ENCODE measurements at regions not wholly inside any gene's neighbourhood (a gene's known extent, or its start where the extent isn't known, plus 50 kb on each side); places are given as distances from the start of the nearest gene placed in this dataset.

DNA sequence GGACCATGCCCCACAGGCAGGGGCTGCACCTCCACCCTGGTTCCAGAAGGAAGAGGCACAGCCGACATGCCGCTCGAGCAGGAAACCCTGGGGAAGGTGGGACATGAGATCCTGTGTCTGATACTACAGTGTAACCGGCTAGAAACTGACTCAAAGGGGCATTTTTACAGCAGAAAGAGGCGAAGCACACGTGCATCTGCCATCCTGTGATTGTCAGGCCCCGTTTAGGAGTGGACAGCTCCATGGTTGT lies 62.7 kb downstream of the SIK1 start:
- TF ChIP-seq CTCF (IDR thresholded peaks at IDR 0.05; ENCODE audit: poor library complexity) (no peak), EZH2phosphoT487 (IDR thresholded peaks at IDR 0.05; ENCODE audit: low read depth, severe bottlenecking, unreplicated experiment) (no peak), EZH2 (IDR thresholded peaks at IDR 0.05; ENCODE audit: borderline replicate concordance) (no peak)
